Activated CD4-positive, alpha-beta T cell treated with anti-CD3 and anti-CD28 coated beads for 36 hours (primary cell): ENCODE measurements at regions not wholly inside any gene's neighbourhood (a gene's known extent, or its start where the extent isn't known, plus 50 kb on each side); places are given as distances from the start of the nearest gene placed in this dataset.
"Not testable (repeated sequence)": the region's sequence is repeated elsewhere in the genome, so short reads cannot be mapped to it uniquely, and the experiment has no call there.

Experiments
- ATAC-seq: fragments of 200-7000 bp; cut with Tn5 transposase; one replicate; pipeline ENCODE4 v1.10.0; 2021; ENCODE audit warnings: mild to moderate bottlenecking, moderate library complexity
- CTCF ChIA-PET: fragments of 350-600 bp; sonication (Branson Sonifier 250); formaldehyde crosslinking; loops from one replicate; lab custom pipeline; 2021; ENCODE audit warnings: antibody characterized with exemption; lab: Charles Lee
- POLR2A ChIA-PET: fragments of 350-600 bp; sonication (Branson Sonifier 250); formaldehyde crosslinking; loops from one replicate; lab custom pipeline; 2021; ENCODE audit warnings: antibody characterized with exemption, inconsistent platforms; lab: Charles Lee
- DNase-seq: peaks from one replicate; pipeline ENCODE4 v3.0.0-alpha.2; 2020
- H3K27ac Mint-ChIP-seq: one replicate; pipeline ENCODE4 v1.8.0; 2021; ENCODE audit warnings: mixed read lengths
- H3K27me3 Mint-ChIP-seq: one replicate; pipeline ENCODE4 v1.8.0; 2021; ENCODE audit warnings: mixed read lengths
- H3K36me3 Mint-ChIP-seq: one replicate; pipeline ENCODE4 v1.8.0; 2021; ENCODE audit warnings: low read depth, mixed read lengths
- H3K4me1 Mint-ChIP-seq: one replicate; pipeline ENCODE4 v1.8.0; 2021; ENCODE audit warnings: mixed read lengths
- H3K4me3 Mint-ChIP-seq: one replicate; pipeline ENCODE4 v1.8.0; 2021; ENCODE audit warnings: mild to moderate bottlenecking, moderate library complexity, mixed read lengths
- H3K9me3 Mint-ChIP-seq: one replicate; pipeline ENCODE4 v1.8.0; 2021; ENCODE audit warnings: low read depth, mixed read lengths
- intact Hi-C, 2 experiments: fragments of 100-400 bp; cut with DNase I in 1 of 2; cut with micrococcal nuclease in 1 of 2; formaldehyde crosslinking; loops; one replicate each; pipeline versions ENCODE4 v1.14.2 to v1.15.1; 2022 to 2024; cut with DNase I, micrococcal nuclease

DNA sequence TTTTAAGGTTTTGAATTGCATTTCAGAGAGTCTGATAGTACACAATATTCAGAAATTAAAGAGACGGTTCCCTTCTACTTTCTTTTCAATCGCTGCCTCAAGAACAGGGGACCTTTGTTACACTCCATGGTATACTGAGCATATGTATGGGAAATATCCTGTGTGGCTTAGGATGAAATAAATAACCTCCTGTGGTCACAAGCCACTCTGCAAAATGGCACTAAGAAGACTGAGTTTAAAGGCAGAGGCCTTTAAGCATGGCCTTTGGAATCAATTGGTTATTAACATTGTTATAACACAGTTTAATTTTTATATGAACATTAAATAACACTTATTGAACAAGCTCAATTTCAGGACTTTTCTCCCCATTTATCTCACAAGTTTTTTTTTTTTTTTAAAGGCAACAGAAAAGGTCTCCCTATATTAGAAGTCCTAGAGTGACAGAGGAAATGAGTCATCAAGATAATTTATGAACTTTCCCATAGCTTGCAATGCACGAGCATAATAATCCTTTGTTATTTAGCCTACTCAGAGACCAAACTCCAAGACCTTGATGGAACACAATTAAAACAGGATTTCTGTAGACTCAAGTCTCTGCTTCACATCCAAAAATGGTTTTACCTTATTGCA, 341.9 kb downstream of the TMEM167A start:
- DNase-seq (no peak), ATAC-seq (no peak)
- no peak overlapping the region for H3K4me3 Mint-ChIP-seq
- no peak overlapping the region for H3K27ac Mint-ChIP-seq
- no peaks in the 10 kb centered on the region for H3K4me1 Mint-ChIP-seq
- no peaks in the 10 kb centered on the region for H3K27me3 Mint-ChIP-seq
- intact Hi-C loops, result no loop called here
- no peaks in the 10 kb centered on the region for H3K9me3 Mint-ChIP-seq
- no peaks in the 10 kb centered on the region for H3K36me3 Mint-ChIP-seq
- ChIA-PET CTCF (interaction anchor here (0.6 to 1.4 kb wide), 3 partner anchors 28 to 146 kb away, joined by 3 to 4 read pairs (median 3); no protein-coding TSS in a partner anchor), POLR2A (no interaction called here)

DNA sequence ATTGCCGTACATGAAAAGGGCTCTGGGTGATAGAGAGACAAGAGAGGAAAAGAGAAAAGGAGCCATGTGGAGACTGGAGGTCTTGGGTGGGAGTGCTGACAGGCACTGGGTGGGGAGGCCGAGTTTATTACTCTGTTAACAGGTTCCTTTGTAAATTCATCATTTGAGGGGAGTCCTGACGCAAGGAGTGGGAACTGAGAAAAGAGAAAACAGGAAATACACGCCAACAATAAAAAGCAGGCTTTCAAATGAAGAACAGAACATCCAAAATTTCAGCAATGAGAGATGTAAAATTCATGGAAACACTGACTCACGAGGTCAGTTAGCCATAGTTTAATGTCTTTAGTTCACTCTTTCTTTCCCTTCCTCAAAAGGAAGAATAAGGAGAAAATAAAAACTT, 342.8 kb downstream of the TMEM167A start:
- Mint-ChIP-seq H3K9me3 (no peaks in the 10 kb centered on the region), H3K4me3 (no peak overlapping the region), H3K27me3 (no peaks in the 10 kb centered on the region), H3K36me3 (no peaks in the 10 kb centered on the region), H3K27ac (no peak overlapping the region), H3K4me1 (no peaks in the 10 kb centered on the region)
- ChIA-PET CTCF (interaction anchor here (0.7 kb wide), 1 partner anchor 23 kb away, joined by 3 read pairs; no protein-coding TSS in a partner anchor), POLR2A (no interaction called here)
- no peak for DNase-seq
- no peak for ATAC-seq
- intact Hi-C loops, result no loop called here

DNA sequence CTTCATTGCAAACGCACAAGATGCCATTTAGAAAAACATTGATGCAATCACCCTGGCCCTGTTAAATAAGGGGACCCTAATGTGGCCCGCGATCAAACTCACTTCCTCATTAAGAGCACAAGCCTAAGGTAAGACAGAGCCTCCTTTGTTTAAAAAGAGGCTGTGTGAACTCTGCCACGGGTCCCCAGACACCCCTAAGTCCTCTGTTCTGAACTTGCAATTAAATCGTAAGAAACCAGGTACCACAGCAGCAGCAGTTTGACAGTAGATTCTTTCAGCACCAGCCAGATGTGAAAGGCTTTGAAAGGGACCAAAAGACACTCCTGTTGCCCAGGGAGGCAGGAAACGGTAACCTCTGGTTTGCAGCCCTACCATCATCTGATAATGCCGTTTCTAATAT, 346.3 kb downstream of the TMEM167A start:
- CTCF ChIA-PET, result no interaction called here
- H3K4me3 Mint-ChIP-seq, result no peak overlapping the region

GRCh38 chr5:82728926-82729702, 348.1 kb downstream of the TMEM167A start:
- CTCF ChIA-PET, result no interaction called here
- no peaks in the 10 kb centered on the region for H3K36me3 Mint-ChIP-seq
- H3K4me3 Mint-ChIP-seq, result no peak overlapping the region
- intact Hi-C loops, result no loop called here
- no peaks in the 10 kb centered on the region for H3K4me1 Mint-ChIP-seq
- DNase-seq (no peak), ATAC-seq (no peak)
- H3K9me3 Mint-ChIP-seq, result no peaks in the 10 kb centered on the region
- no peaks in the 10 kb centered on the region for H3K27me3 Mint-ChIP-seq
- no peak overlapping the region for H3K27ac Mint-ChIP-seq
- POLR2A ChIA-PET, result no interaction called here

More for the DNA sequence above, 346.3 kb downstream of the TMEM167A start:
- no peak for DNase-seq
- Mint-ChIP-seq H3K9me3 (no peaks in the 10 kb centered on the region), H3K36me3 (no peaks in the 10 kb centered on the region), H3K27ac (no peak overlapping the region), H3K4me1 (no peaks in the 10 kb centered on the region), H3K27me3 (no peaks in the 10 kb centered on the region)
- intact Hi-C loops, result no loop called here
- POLR2A ChIA-PET, result no interaction called here
- ATAC-seq, result no peak

DNA sequence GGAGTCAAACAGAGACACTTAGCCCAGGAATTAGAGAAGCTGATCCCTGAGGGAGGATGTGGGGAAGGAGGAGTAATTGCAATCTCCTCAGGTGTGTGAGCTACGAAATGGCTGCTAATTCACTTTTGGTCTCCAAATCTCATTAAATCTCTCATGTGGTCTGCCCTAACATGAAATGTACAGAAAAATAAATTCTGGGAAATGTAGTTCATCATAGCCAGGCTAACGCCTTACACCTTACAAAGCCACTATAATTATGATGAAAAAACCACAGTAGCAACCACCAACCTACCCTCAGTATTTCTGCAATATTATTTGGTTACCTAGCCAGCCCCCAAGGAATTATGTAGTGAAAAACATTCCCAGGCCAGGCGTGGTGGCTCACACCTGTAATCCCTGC, 354.0 kb downstream of the TMEM167A start:
- intact Hi-C loops, result no loop called here
- CTCF ChIA-PET, result interaction anchor here (0.6 kb wide), 2 partner anchors 607 to 1092 kb away, joined by 3 to 4 read pairs; no protein-coding TSS in a partner anchor
- Mint-ChIP-seq H3K36me3 (no peaks in the 10 kb centered on the region), H3K4me3 (no peak overlapping the region), H3K27ac (no peak overlapping the region), H3K4me1 (peaks cover 2% of the 10 kb centered on the region), H3K27me3 (no peaks in the 10 kb centered on the region), H3K9me3 (no peaks in the 10 kb centered on the region)
- POLR2A ChIA-PET, result no interaction called here
- no peak for ATAC-seq
- no peak for DNase-seq

DNA sequence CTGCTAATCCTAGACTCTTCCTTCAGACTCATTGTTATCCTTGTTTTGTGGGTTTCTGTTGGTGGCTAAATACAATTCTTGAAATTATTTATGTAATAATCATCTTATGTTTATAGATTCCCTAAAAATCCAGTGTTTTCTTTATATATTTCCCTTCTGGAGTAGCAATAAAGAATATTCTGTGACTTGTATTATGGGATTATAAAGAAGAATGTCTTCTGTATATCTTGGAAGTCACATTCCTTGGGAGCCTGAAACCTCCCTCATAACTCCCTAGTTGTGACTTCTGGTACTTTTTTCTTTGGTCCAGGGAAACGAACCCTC, 356.1 kb downstream of the TMEM167A start:
- POLR2A ChIA-PET, result no interaction called here
- intact Hi-C loops, result no loop called here

GRCh38 chr5:82720213-82721086, 356.7 kb downstream of the TMEM167A start:
- intact Hi-C loops, result no loop called here
- Mint-ChIP-seq H3K4me3 (no peak overlapping the region), H3K4me1 (peaks cover 2% of the 10 kb centered on the region), H3K27me3 (no peaks in the 10 kb centered on the region), H3K36me3 (no peaks in the 10 kb centered on the region), H3K27ac (no peak overlapping the region), H3K9me3 (no peaks in the 10 kb centered on the region)
- ChIA-PET POLR2A (no interaction called here), CTCF (no interaction called here)
- no peak for ATAC-seq
- DNase-seq, result no peak

More for the DNA sequence above, 356.1 kb downstream of the TMEM167A start:
- Mint-ChIP-seq H3K4me3 (no peak overlapping the region), H3K4me1 (peaks cover 2% of the 10 kb centered on the region), H3K36me3 (no peaks in the 10 kb centered on the region), H3K27me3 (no peaks in the 10 kb centered on the region), H3K27ac (no peak overlapping the region), H3K9me3 (no peaks in the 10 kb centered on the region)
- DNase-seq (no peak), ATAC-seq (no peak)
- CTCF ChIA-PET, result no interaction called here

DNA sequence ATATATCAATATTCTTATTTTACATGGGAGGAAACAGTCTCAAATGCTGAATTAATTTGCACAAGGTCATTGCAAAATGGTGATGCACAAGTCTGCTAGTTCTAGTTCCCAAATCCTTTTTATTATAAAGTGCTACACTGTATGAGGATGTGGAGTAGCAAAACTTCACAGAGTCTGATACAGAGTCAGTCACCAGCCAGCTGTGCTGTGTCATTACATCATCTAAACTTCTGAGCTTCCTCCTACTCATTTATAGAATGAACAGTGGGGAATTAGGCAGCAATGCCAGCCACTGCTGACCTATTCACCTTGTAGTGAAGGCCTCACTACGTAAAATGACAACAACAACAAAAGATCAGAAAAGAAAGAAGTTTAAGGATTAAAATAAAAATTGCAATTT, 357.8 kb downstream of the TMEM167A start:
- Mint-ChIP-seq H3K4me1 (peaks cover 2% of the 10 kb centered on the region), H3K36me3 (no peaks in the 10 kb centered on the region), H3K9me3 (no peaks in the 10 kb centered on the region), H3K4me3 (no peak overlapping the region), H3K27me3 (no peaks in the 10 kb centered on the region), H3K27ac (no peak overlapping the region)
- intact Hi-C loops, result no loop called here
- CTCF ChIA-PET, result no interaction called here
- POLR2A ChIA-PET, result no interaction called here
- DNase-seq (peak; percentile 4), ATAC-seq (peak; percentile 53)

- intact Hi-C loops, result no loop called here
- H3K4me3 Mint-ChIP-seq, result no peak overlapping the region
- no peaks in the 10 kb centered on the region for H3K36me3 Mint-ChIP-seq
- CTCF ChIA-PET, result no interaction called here
- peaks cover 2% of the 10 kb centered on the region for H3K4me1 Mint-ChIP-seq
- no peak for DNase-seq
- H3K27ac Mint-ChIP-seq, result no peak overlapping the region
- no peaks in the 10 kb centered on the region for H3K9me3 Mint-ChIP-seq
- POLR2A ChIA-PET, result no interaction called here
- ATAC-seq, result no peak
- H3K27me3 Mint-ChIP-seq, result no peaks in the 10 kb centered on the region
Observed at GRCh38 chr5:82717738-82718137, 359.5 kb downstream of the TMEM167A start.

- H3K9me3 Mint-ChIP-seq, H3K4me3 Mint-ChIP-seq, H3K36me3 Mint-ChIP-seq, H3K27me3 Mint-ChIP-seq, H3K27ac Mint-ChIP-seq, POLR2A ChIA-PET, H3K4me1 Mint-ChIP-seq, ATAC-seq, CTCF ChIA-PET, intact Hi-C loops, DNase-seq: not testable (repeated sequence)
Observed at GRCh38 chr5:82714732-82715131, 362.5 kb downstream of the TMEM167A start.

DNA sequence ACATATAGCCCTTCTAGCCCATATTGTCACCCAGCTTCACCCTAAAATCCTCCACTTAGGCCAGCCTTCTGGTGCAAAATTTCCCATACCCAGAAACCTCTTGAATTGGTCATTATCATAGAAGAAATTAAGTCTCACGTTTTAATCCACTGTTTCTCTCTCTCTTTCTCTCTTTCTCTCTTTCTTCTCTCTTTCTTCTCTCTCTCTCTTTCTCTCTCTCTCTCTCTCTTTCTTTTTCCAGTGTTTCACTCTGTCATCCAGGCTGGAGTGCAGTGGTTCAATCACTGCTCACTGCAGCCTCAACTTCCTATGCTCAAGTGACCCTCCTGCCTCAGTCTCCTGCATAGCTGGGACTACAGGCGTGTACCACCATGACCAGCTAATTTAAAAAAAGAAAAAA, 363.4 kb downstream of the TMEM167A start:
- Mint-ChIP-seq H3K27me3 (no peaks in the 10 kb centered on the region), H3K9me3 (no peaks in the 10 kb centered on the region), H3K36me3 (no peaks in the 10 kb centered on the region), H3K4me1 (no peaks in the 10 kb centered on the region), H3K4me3 (no peak overlapping the region), H3K27ac (no peak overlapping the region)
- no peak for ATAC-seq
- DNase-seq, result no peak
- ChIA-PET CTCF (no interaction called here), POLR2A (no interaction called here)
- intact Hi-C loops, result no loop called here
